Tibial nerve (tissue), 3 donors: ENCODE measurements at regions not wholly inside any gene's neighbourhood (a gene's known extent, or its start where the extent isn't known, plus 50 kb on each side); places are given as distances from the start of the nearest gene placed in this dataset.

Source experiments
- POLR2A ChIP-seq, 2 donors: fragments of 450-650 bp; IDR thresholded peaks; one replicate each; pipeline ENCODE4 v1.6.1; 2017; ENCODE audit warnings: antibody characterized with exemption in 2 of 2, mild to moderate bottlenecking in 2 of 2, moderate library complexity in 2 of 2
- TF ChIP-seq, protein P1 (sequence below), 5 experiments: fragments of 200-600 bp in 3 of 5; fragments of 450-650 bp in 2 of 5; sonication (generic) in 3 of 5; IDR thresholded peaks; one replicate each; pipeline ENCODE4 v1.5.1; 2016 to 2019; ENCODE audit warnings: antibody characterized with exemption in 5 of 5, mild to moderate bottlenecking in 3 of 5, moderate library complexity in 2 of 5

- no peak for TF ChIP-seq POLR2A (IDR thresholded peaks at IDR 0.05)
- TF ChIP-seq, protein P1, sequence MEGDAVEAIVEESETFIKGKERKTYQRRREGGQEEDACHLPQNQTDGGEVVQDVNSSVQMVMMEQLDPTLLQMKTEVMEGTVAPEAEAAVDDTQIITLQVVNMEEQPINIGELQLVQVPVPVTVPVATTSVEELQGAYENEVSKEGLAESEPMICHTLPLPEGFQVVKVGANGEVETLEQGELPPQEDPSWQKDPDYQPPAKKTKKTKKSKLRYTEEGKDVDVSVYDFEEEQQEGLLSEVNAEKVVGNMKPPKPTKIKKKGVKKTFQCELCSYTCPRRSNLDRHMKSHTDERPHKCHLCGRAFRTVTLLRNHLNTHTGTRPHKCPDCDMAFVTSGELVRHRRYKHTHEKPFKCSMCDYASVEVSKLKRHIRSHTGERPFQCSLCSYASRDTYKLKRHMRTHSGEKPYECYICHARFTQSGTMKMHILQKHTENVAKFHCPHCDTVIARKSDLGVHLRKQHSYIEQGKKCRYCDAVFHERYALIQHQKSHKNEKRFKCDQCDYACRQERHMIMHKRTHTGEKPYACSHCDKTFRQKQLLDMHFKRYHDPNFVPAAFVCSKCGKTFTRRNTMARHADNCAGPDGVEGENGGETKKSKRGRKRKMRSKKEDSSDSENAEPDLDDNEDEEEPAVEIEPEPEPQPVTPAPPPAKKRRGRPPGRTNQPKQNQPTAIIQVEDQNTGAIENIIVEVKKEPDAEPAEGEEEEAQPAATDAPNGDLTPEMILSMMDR (IDR thresholded peaks at IDR 0.05): no peak
Measured at GRCh38 chr15:24078310-24079029, 391.4 kb upstream of the NDN start.
